GM12892 (cell line): ENCODE measurements at regions not wholly inside any gene's neighbourhood (a gene's known extent, or its start where the extent isn't known, plus 50 kb on each side); places are given as distances from the start of the nearest gene placed in this dataset.

ENCODE experiments used
- POLR2A ChIP-seq: IDR thresholded peaks from 2 replicates; pipeline ENCODE4 v1.6.1; 2011; ENCODE audit warnings: low read depth, low read length, control low read depth
- POLR2AphosphoS5 ChIP-seq: IDR thresholded peaks from 2 replicates; pipeline ENCODE4 v1.6.1; 2011; ENCODE audit warnings: low read depth, low read length, control low read depth

GRCh38 chr3:175896655-175897054, 1037.5 kb downstream of the NAALADL2 start:
- TF ChIP-seq POLR2AphosphoS5 (no peak), POLR2A (no peak)
